GM06990 (cell line): ENCODE measurements at regions not wholly inside any gene's neighbourhood (a gene's known extent, or its start where the extent isn't known, plus 50 kb on each side); places are given as distances from the start of the nearest gene placed in this dataset.
A peak's percentile ranks its signal among the peaks of the same experiment; 100 is the strongest.

Experiments
- DNase-seq: peaks from one replicate; pipeline ENCODE4 v3.0.0-alpha.2; 2011; ENCODE audit not compliant: insufficient read length; ENCODE audit errors: extremely low read depth
- H3K27me3 ChIP-seq: replicated peaks from 2 replicates; pipeline ENCODE4 v1.6.0; 2011; ENCODE audit warnings: low read length; ENCODE audit not compliant: control insufficient read depth, insufficient read depth
- H3K36me3 ChIP-seq: 2 replicates; pipeline ENCODE4 v1.5.1; 2011; ENCODE audit warnings: low read length; ENCODE audit not compliant: control insufficient read depth, insufficient read depth
- H3K4me3 ChIP-seq: replicated peaks from 2 replicates; pipeline ENCODE4 v1.5.1; 2011; ENCODE audit warnings: low read depth, mild to moderate bottlenecking, control low read depth, low read length
- TF ChIP-seq, protein P1 (sequence below): IDR thresholded peaks from 2 replicates; pipeline ENCODE4 v1.5.1; 2011; ENCODE audit warnings: low read length, control low read depth, mild to moderate bottlenecking, inconsistent platforms; ENCODE audit not compliant: insufficient read depth, poor library complexity, severe bottlenecking

DNA sequence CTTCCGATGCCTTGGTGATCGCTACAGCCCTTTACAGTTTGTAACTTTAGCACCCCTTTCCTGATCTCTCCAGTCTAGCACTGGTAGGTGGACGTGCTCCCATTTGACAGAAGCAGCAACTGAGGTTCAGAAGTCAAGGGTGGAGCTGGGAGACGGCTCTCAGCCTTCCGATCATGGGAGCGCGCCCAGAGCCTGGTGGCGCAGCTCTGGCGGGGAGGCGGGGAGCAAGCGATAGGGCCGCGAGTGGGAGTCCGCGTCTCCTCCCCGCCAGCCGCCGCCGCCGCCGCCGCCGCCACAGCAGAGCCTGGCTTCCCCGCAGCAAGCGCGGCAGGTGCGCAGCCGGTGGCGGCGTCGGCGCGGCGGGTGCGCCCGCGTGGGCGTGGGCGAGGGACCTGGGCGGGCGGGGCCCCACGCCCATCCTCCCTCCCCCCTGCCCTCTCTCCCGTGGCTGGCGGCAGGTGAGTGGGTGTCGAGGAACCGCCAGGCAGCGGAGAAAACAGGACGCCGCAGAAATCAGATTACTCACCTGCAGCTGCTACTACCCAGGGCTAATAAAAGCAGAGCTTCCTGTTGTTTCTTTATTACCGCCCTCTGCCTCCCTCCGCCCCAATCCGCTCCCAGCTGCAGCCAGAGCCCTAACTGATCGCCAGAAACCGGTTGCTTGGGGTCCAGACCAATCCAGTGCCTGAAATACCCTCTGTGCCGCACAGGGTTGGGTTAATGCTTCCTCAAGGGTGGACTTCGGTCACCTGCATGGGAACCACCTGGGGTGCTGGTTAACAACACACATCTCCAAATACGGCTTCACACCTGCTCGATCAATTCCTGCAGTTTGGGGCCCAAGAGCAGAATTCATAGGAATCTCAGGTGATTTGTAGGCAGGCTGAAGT, 60.2 kb upstream of the ID3 start:
- DNase-seq: peak; percentile 87
- TF ChIP-seq, protein P1, sequence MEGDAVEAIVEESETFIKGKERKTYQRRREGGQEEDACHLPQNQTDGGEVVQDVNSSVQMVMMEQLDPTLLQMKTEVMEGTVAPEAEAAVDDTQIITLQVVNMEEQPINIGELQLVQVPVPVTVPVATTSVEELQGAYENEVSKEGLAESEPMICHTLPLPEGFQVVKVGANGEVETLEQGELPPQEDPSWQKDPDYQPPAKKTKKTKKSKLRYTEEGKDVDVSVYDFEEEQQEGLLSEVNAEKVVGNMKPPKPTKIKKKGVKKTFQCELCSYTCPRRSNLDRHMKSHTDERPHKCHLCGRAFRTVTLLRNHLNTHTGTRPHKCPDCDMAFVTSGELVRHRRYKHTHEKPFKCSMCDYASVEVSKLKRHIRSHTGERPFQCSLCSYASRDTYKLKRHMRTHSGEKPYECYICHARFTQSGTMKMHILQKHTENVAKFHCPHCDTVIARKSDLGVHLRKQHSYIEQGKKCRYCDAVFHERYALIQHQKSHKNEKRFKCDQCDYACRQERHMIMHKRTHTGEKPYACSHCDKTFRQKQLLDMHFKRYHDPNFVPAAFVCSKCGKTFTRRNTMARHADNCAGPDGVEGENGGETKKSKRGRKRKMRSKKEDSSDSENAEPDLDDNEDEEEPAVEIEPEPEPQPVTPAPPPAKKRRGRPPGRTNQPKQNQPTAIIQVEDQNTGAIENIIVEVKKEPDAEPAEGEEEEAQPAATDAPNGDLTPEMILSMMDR: no peak
- Histone ChIP-seq H3K4me3 (peak overlapping the region; percentile 39), H3K36me3 (no peaks in the 10 kb centered on the region), H3K27me3 (no peaks in the 10 kb centered on the region)

DNA sequence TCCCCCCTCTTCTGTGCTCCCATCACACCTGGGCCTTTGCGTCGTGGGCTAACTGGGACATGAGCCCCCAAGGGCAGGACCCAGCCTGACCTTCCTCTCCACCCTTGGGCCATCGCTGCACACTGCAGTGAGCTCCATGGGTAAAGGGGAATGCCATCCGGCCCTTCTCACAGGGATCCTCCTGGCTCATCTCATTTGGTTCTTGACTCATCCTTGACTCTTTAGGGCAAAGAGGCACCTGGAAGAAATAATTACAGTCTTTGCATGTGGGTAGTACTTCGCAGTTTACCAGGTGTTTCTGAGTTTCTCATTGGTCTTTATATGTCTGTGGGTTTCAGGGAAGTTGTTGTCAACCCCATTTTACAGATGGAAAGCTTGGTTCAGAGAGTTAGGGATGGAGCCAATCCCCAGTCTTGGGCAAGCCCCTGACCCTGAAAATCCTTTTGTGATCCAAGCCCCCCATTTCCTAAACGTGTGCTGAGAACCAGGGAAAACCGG, 59.3 kb upstream of the ID3 start:
- DNase-seq: no peak
- TF ChIP-seq, protein P1: no peak
- no peaks in the 10 kb centered on the region for H3K27me3 ChIP-seq
- no peaks in the 10 kb centered on the region for H3K36me3 ChIP-seq
- H3K4me3 ChIP-seq: no peak overlapping the region

DNA sequence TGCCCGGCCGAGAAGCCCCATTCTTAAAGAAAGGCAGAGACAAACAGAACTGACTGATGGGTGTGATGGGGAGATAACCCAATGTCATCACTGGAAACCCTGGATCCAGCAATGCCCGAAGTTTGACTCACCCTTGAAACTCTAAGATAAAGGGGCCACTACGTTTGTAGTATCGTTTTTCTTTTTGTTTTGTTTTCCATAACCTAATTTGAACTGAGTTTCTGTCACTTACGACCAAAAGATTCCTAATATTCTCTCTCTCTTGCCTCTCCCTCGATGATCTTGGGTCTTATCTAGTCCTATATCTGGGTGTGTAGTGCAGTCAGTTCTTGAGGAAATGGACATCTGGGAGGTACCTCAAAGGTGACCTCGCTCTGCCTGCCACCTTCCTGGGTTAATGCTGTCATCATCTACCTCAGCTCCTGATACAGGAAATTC, 57.8 kb upstream of the ID3 start:
- H3K36me3 ChIP-seq: no peaks in the 10 kb centered on the region
- no peak for DNase-seq
- no peak overlapping the region for H3K4me3 ChIP-seq
- H3K27me3 ChIP-seq: no peaks in the 10 kb centered on the region
- TF ChIP-seq, protein P1: no peak

DNA sequence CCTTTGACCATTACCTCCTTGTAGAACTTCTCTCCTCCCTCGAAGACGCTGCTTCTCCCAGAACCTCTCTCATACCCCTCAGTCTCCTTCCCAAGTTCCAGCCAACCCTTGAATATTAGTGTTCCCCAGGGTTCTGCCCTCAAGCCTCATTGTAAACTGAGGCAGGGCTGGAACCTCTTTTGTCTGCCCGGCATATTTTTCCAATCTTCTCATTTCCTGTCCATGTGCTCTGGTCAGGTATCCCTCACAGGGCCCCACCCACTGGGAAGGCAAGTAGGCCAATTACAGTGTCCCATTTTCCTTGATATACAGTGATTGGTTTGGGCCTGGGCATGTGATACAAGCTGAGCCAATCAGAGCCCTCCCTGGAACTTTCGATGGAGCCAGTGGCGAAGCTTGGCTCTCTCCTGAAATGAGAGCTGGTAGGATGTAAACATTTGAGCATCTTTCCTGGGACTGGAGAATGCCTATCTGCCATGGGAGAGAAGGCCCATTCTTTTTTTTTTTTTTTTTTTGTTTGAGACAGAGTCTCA, 57.1 kb upstream of the ID3 start:
- Histone ChIP-seq H3K36me3 (no peaks in the 10 kb centered on the region), H3K4me3 (no peak overlapping the region), H3K27me3 (no peaks in the 10 kb centered on the region)
- no peak for DNase-seq
- TF ChIP-seq, protein P1: no peak

DNA sequence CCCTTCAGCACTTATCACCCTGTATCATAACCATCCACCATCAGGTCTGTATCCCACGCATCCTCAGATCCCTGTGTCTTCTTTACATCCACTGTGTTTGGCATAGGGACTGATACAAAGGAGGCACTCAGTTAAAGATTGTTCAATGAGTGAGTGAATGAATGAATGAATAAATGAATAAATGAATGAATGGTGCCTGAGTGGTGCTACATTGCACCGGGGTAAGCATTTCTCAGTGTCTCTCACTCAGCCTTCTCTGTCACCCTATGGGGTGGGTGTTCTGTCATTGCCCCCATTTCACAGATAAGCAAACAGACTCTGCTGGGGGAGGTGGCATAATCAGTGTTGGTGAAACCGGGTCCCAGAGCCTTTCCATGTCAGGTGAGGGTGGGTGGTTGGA, 56.6 kb upstream of the ID3 start:
- H3K36me3 ChIP-seq: no peaks in the 10 kb centered on the region
- TF ChIP-seq, protein P1: no peak
- DNase-seq: no peak
- no peaks in the 10 kb centered on the region for H3K27me3 ChIP-seq
- no peak overlapping the region for H3K4me3 ChIP-seq
